ENCODE measurements at regions not wholly inside any gene's neighbourhood (a gene's known extent, or its start where the extent isn't known, plus 50 kb on each side); places are given as distances from the start of the nearest gene placed in this dataset.

DNA sequence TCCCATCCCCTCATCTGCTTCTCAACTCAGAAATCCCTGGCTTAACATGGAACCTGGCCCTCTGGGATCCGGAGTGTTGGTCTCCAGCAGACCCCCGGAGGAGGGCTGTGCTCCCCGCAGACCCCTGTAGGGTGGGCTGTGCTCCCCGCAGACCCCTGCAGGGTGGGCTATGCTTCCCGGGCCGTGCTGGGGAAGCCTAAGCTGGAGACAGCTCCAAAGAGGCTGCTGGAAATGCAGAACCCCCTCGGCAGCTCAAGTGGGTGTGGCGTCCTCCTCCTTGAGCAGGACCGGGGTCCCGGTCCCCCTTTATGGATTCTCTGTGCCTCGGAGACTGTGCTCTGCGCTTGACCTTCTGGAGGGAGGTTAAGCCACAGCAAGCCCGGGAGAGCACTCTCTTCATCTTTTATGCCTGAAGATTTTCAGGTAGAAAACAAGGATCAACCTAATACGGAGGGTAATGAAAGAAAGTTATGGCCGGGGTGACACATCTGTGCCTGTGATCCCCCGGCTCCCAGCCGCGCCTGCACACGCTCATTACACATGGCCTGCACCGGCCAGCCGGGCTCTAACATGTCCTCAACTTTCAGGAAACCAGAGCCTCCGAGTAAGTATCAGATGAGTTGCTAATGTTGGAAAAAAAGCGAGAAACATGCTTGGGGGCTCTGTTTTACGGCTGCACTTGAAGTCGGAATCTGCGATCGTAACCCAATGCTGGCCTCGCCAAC lies 87.7 kb upstream of the ACTRT2 start:
- H3K27me3 ChIP-seq = no peaks in the 10 kb centered on the region
- DNase-seq (ENCODE audit: extremely low spot score in 2 of 2) = no peak
- no peak for TF ChIP-seq POLR2A (IDR thresholded peaks at IDR 0.05)
- no peak for TF ChIP-seq POLR2AphosphoS5 (IDR thresholded peaks at IDR 0.05; ENCODE audit: insufficient read depth in 1 of 2, low read depth in 1 of 2)
- TF ChIP-seq CTCF (IDR thresholded peaks at IDR 0.05) = no peak
- H3K4me1 ChIP-seq = no peaks in the 10 kb centered on the region
- H3K27ac ChIP-seq = no peak overlapping the region
- no peak overlapping the region for H3K4me3 ChIP-seq
- intact Hi-C loops (cut with DNase I) = no loop called here
- H3K9me3 ChIP-seq = no peaks in the 10 kb centered on the region
- no peaks in the 10 kb centered on the region for H3K36me3 ChIP-seq

DNA sequence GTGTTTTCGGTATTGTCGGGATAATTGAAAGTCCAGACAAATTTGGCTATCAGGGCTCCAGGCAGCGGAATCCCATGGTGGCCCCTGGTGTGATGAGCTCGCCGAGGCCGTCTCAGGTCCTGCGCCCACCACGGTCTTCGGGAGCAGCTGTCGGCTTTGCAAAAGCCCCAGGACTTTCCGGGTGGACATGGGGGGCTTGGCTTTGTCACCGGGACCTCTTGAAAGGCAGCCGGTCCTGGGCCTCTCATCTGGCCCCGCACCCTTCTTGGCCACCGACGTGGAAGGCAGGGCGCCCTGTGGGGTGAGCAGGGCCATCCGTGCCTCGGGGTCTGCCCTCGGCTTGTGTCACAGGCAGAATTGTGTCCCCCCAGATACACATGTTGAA lies 87.1 kb upstream of the ACTRT2 start:
- no peak overlapping the region for H3K27ac ChIP-seq
- no peaks in the 10 kb centered on the region for H3K9me3 ChIP-seq
- H3K4me3 ChIP-seq = no peak overlapping the region
- H3K27me3 ChIP-seq = no peaks in the 10 kb centered on the region
- H3K36me3 ChIP-seq = no peaks in the 10 kb centered on the region
- no peak for TF ChIP-seq POLR2AphosphoS5 (IDR thresholded peaks at IDR 0.05; ENCODE audit: insufficient read depth in 1 of 2, low read depth in 1 of 2)
- no peak for TF ChIP-seq POLR2A (IDR thresholded peaks at IDR 0.05)
- TF ChIP-seq CTCF (IDR thresholded peaks at IDR 0.05) = no peak
- DNase-seq (ENCODE audit: extremely low spot score in 2 of 2) = no peak
- intact Hi-C loops (cut with DNase I) = no loop called here
- H3K4me1 ChIP-seq = no peaks in the 10 kb centered on the region

DNA sequence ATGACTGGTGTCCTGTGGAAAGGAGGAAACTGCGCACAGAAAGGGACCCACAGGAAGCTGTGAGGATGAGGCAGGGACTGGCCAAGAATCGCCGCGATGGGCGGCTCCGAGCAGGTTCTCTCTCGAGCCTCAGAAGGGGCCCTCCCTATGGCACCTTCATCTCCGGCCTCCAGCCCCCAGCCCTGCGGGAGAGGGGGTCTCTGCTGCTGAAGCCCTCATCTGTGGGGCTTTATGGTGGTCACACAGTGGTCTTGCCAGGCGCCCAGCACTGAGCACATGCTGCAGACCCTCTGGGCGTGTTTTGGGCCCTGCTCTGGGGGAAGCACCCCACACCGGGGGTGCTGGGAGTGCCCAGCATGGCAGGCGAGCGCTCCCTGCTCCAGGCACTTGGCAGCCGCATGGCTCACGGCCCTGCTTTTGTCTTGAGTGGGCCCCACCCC lies 86.6 kb upstream of the ACTRT2 start:
- Histone ChIP-seq H3K27me3 (no peaks in the 10 kb centered on the region), H3K4me1 (no peaks in the 10 kb centered on the region), H3K27ac (no peak overlapping the region), H3K4me3 (no peak overlapping the region), H3K9me3 (no peaks in the 10 kb centered on the region), H3K36me3 (no peaks in the 10 kb centered on the region)
- no peak for DNase-seq (ENCODE audit: extremely low spot score in 2 of 2)
- intact Hi-C loops (cut with DNase I) = no loop called here
- no peak for TF ChIP-seq POLR2A (IDR thresholded peaks at IDR 0.05)
- no peak for TF ChIP-seq POLR2AphosphoS5 (IDR thresholded peaks at IDR 0.05; ENCODE audit: insufficient read depth in 1 of 2, low read depth in 1 of 2)
- TF ChIP-seq CTCF (IDR thresholded peaks at IDR 0.05) = no peak

GRCh38 chr1:2935184-2935583 lies 86.1 kb upstream of the ACTRT2 start:
- intact Hi-C loops (cut with DNase I) = no loop called here
- Histone ChIP-seq H3K9me3 (no peaks in the 10 kb centered on the region), H3K27ac (no peak overlapping the region), H3K4me3 (no peak overlapping the region), H3K4me1 (no peaks in the 10 kb centered on the region), H3K27me3 (no peaks in the 10 kb centered on the region), H3K36me3 (no peaks in the 10 kb centered on the region)
- TF ChIP-seq POLR2A (IDR thresholded peaks at IDR 0.05) (no peak), POLR2AphosphoS5 (IDR thresholded peaks at IDR 0.05; ENCODE audit: insufficient read depth in 1 of 2, low read depth in 1 of 2) (no peak), CTCF (IDR thresholded peaks at IDR 0.05) (no peak)
- no peak for DNase-seq (ENCODE audit: extremely low spot score in 2 of 2)

- intact Hi-C loops (cut with DNase I) = no loop called here
- Histone ChIP-seq H3K4me1 (no peaks in the 10 kb centered on the region), H3K9me3 (no peaks in the 10 kb centered on the region), H3K27me3 (no peaks in the 10 kb centered on the region), H3K27ac (no peak overlapping the region), H3K4me3 (no peak overlapping the region), H3K36me3 (no peaks in the 10 kb centered on the region)
- TF ChIP-seq POLR2A (IDR thresholded peaks at IDR 0.05) (no peak), POLR2AphosphoS5 (IDR thresholded peaks at IDR 0.05; ENCODE audit: insufficient read depth in 1 of 2, low read depth in 1 of 2) (no peak), CTCF (IDR thresholded peaks at IDR 0.05) (no peak)
- DNase-seq (ENCODE audit: extremely low spot score in 2 of 2) = no peak
These were observed 85.4 kb upstream of the ACTRT2 start for GRCh38 chr1:2935751-2936390.
